Fibroblast of skin of right quadriceps (primary cell): ENCODE measurements at regions not wholly inside any gene's neighbourhood (a gene's known extent, or its start where the extent isn't known, plus 50 kb on each side); places are given as distances from the start of the nearest gene placed in this dataset.

Source experiments
- DNase-seq: peaks from one replicate; pipeline ENCODE4 v3.0.0-alpha.2; 2013

GRCh38 chr7:106196460-106197021 lies 84.4 kb upstream of the SYPL1 start:
- DNase-seq = no peak

GRCh38 chr7:106193661-106194060 lies 81.5 kb upstream of the SYPL1 start:
- DNase-seq = no peak

- DNase-seq = no peak
These were observed 78.6 kb upstream of the SYPL1 start for GRCh38 chr7:106190589-106191330.

DNA sequence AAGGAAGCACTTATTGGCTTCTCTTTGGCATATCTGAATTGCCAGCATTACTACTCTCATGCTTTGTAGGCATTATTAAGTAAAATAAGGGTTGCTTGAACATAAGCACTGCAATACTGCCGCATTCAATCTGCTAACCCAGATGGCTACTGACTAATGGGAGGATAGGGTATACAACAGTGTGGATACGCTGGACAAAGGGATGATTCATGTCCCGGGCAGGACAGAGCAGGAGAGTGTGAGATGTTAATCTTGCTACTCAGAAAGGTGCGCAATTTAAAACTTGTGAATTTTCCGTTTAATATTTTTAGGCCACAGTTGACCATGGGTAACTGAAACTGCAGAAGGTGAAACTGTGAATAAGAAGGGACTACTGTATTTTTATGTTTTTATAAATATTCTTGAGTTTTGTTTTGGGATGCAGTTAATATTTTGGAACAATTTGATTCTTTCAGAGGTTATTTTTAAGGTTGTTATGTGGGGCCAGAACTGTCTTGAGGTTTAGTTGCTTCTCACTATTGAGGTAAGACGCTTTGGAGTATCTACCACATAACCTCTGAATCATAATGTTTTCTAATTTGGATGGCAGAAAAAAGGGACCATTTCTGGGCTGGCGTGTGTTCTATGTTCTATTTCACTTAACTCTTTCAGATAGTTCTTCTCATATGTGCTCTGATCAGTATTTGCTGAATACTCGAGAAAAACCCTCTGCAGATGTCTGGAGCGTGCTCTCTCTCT lies 75.7 kb upstream of the SYPL1 start:
- no peak for DNase-seq

GRCh38 chr7:106185719-106186118 lies 73.6 kb upstream of the SYPL1 start:
- no peak for DNase-seq

DNA sequence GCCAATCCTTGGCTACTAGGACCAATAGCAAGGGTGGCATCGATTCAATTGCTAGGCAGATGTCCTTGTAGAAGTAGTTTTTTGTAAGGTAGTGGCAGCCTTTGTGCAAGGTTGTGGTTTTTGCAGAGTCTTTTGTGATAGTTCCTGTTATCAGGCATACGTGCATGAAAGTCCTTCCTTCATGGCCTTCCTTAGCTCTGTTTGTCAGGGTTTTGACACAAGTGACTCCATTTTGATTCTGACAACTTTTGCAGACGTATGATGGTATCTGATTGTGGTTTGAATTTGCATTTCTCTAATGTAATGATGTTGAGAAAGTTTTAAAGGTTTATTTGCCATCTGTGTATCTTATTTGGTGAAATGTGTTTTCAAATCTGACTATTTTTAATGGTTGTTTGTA lies 71.8 kb upstream of the SYPL1 start:
- no peak for DNase-seq

- no peak for DNase-seq
These were observed 70.8 kb upstream of the SYPL1 start for GRCh38 chr7:106182904-106183303.

GRCh38 chr7:106181658-106182265 lies 69.7 kb upstream of the SYPL1 start:
- no peak for DNase-seq

GRCh38 chr7:106180721-106181120 lies 68.6 kb upstream of the SYPL1 start:
- DNase-seq = no peak

- DNase-seq = no peak
These were observed 67.1 kb upstream of the SYPL1 start for GRCh38 chr7:106179256-106179655.

DNA sequence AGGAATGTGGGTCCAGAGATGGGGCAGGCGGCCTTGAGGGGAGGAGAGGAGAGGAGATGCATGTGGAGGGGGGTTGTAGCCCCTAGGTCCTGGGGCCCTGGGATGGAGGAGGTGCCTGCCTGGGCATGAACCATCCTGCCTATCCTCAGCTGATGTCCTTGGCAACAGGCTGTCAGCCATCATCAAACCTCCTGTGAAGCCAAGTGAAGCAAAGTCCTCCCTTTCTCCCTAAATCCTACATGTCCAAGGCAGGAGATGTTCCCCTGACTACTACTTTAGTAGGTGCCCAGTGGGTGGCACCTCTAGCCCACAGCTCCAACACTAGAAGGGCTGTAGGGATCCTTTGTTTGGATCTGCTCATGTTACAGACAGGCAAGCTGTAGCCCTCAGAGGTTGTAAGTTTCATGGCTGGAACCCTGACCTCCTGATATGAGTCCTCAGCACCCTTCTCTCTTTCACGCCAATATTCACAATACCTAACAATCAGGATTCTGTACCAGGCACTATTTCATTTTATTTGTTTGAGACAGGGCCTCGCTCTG lies 66.6 kb upstream of the SYPL1 start:
- peak; percentile 44 for DNase-seq

GRCh38 chr7:106177738-106178592 lies 65.9 kb upstream of the SYPL1 start:
- DNase-seq = no peak

GRCh38 chr7:106177300-106177690 lies 65.2 kb upstream of the SYPL1 start:
- DNase-seq = no peak

DNA sequence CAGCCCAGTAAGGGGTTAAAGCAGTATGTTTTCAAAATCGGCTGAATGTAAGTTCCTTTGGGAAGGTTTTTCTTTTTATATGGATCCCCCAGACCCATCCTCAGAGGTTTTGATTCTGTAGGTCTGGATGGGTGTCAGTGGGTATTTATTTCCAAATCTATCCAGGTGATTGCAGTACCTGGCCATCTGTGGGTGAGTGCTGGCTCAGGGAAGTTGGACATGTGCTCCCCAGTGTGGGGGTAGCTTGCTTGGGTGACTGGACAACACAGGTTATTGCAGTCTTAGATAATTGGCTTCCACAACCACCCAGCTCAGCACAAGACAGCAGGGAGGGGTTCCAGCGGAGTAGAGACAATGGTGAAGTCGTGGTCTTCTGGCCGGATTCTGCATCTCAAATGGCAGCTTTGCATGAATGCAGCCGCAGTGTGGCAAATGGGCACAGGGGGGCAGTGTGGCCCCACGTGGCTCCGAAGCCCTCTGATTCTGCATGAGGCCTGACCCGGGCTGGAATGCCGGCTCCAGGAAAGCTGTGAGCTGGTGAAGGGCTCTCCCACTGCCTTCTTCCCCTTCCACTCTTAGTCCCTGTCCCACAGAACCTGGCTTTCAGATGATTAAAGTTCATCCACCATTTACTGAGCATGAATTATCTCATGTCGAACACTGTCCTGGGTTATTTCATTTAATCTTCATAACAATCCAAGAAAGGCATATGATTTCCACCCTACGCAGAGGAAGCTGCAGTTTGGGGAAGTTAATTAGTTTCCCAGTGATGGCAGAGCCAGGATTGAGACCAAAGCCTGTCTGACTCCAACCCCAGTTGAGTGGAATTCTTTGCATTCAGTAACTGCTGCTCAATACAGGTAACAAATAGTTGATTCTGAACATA lies 64.5 kb upstream of the SYPL1 start:
- DNase-seq = peak; percentile 70

- DNase-seq = no peak
These were observed 63.4 kb upstream of the SYPL1 start for GRCh38 chr7:106175507-106175906.

DNA sequence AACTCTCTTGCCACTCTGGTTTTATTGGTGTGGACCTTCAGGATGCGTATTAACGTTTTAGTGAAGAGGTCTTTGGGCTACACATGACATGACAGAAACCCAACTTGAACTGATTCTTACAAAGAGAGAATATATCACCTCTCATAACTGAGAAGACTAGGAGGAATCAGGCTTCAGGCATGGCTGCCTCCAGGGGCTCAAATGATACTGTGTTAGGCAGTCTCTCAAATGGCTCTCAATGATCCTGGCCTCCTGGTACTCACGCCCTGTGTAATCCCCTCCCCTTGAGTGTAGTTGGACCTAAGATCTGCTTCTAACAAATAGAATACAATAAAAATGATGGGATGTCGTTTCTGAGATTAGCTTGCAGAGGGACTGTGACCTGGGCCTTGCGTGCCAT lies 58.5 kb upstream of the SYPL1 start:
- no peak for DNase-seq

DNA sequence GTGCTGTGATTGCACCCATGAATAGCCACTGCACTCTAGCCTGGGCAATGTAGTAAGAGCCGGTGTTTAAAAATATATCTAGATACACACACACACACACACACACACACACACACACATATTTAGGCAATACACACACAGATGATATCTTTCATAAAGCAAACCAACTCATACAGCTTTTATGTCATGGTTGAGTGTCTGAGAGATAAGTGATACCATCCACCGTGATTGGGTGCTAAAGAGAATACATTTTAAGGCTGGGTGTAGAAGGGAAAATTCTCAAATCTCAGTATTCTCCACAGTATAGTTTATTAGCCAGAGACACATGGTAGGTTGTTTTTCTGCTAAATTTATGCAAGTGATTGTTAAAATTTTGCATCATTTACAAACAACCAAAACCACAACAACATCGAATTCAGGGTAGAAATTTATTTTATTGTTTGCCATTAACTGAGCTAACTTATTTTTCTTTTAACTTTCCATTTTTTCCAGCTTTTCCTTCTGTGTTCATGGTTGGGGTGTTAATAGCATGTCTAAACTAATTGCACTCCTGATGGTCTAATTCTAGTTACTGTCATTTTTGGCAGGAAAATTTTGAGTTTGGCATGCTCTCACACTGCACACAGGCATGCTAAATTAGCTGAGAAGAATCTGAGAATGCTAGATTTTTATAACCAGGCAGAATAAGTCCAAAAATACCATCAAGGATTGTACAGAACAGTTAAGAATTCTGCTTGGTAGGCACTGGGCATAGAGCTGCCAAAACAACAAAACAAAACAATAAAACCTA lies 57.9 kb upstream of the SYPL1 start:
- DNase-seq = no peak

DNA sequence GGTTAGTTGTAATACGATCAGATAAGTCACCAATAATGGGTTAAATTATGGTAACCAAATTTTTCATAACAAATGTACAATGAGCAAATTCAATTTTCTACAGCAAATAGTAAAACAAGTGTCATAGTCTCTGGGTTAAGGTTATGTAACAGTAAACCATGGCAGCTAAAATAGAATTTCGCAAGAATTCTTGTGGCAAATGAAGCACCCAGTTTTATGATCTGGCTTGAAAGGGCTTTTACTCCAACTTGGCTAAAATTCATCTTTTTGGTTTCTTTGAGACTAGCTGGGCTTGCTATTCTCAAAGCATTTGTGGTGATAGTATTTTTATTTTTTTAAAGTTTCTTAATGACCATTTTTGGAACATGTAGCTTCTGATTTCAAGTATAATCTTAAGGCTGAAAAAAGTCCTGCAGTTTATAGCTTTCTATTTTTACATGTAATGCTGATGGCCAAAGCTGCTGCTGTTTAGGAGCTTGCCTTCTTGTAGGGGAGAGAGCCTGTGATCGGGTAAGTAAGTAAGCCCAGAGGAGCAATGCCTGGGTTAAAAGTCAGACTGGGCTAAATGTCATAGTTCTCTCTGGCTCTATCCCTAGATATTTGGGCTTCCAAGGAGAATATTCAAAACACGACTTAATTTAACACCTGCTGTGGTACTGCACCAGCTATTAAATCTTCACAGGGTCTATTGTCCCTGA lies 55.5 kb upstream of the SYPL1 start:
- peak; percentile 53 for DNase-seq

GRCh38 chr7:106166651-106167342 lies 54.7 kb upstream of the SYPL1 start:
- peak; percentile 75 for DNase-seq
